Gastrocnemius medialis (tissue), 4 donors: ENCODE measurements at regions not wholly inside any gene's neighbourhood (a gene's known extent, or its start where the extent isn't known, plus 50 kb on each side); places are given as distances from the start of the nearest gene placed in this dataset.

ENCODE experiments used
- CTCF ChIP-seq, 5 experiments: fragments of 450-650 bp in 3 of 5; fragments of 200-600 bp in 2 of 5; sonication (generic) in 2 of 5; IDR thresholded peaks in 4 of 5; conservative IDR thresholded peaks in 1 of 5; 1 replicate in 4 of 5; 2 replicates in 1 of 5; pipeline ENCODE4 v1.5.1; 2016 to 2019; ENCODE audit warnings: antibody characterized with exemption in 5 of 5, mild to moderate bottlenecking in 3 of 5, moderate library complexity in 3 of 5
- POLR2A ChIP-seq, 2 donors: fragments of 450-650 bp; IDR thresholded peaks; one replicate each; pipeline ENCODE4 v1.6.1; 2017; ENCODE audit warnings: antibody characterized with exemption in 2 of 2, mild to moderate bottlenecking in 2 of 2, moderate library complexity in 2 of 2

- TF ChIP-seq CTCF (IDR thresholded peaks at IDR 0.05 in 4 of 5, conservative IDR thresholded peaks at IDR 0.05 in 1 of 5): no peak
- TF ChIP-seq POLR2A (IDR thresholded peaks at IDR 0.05): no peak
These were observed 201.0 kb upstream of the NABP1 start for GRCh38 chr2:191476901-191477300.
